ENCODE measurements at regions not wholly inside any gene's neighbourhood (a gene's known extent, or its start where the extent isn't known, plus 50 kb on each side); places are given as distances from the start of the nearest gene placed in this dataset.

GRCh38 chr14:83744891-83745290 is 1785.1 kb upstream of the FLRT2 start:
- no peak for TF ChIP-seq BHLHE40 (IDR thresholded peaks at IDR 0.05; ENCODE audit: borderline replicate concordance)
- TF ChIP-seq ARNT (IDR thresholded peaks at IDR 0.05): no peak
- no peak for TF ChIP-seq FOXA1 (IDR thresholded peaks at IDR 0.05)
- no peak for TF ChIP-seq TARDBP (IDR thresholded peaks at IDR 0.05)
- no peak for TF ChIP-seq ZNF384 (IDR thresholded peaks at IDR 0.05)
- no peak for TF ChIP-seq SP1 (IDR thresholded peaks at IDR 0.05)
- no peak for TF ChIP-seq LEF1 (IDR thresholded peaks at IDR 0.05; ENCODE audit: borderline replicate concordance)
- no peak for TF ChIP-seq L3MBTL2 (conservative IDR thresholded peaks at IDR 0.05)
- no peak for TF ChIP-seq FOXM1 (IDR thresholded peaks at IDR 0.05; ENCODE audit: borderline replicate concordance)
- TF ChIP-seq FOXK2 (IDR thresholded peaks at IDR 0.05): no peak
- no peak for TF ChIP-seq SUZ12 (IDR thresholded peaks at IDR 0.05)
- TF ChIP-seq ELF4 (IDR thresholded peaks at IDR 0.05): no peak
- TF ChIP-seq CTBP1 (IDR thresholded peaks at IDR 0.05; ENCODE audit: borderline replicate concordance): no peak
